ENCODE measurements at regions not wholly inside any gene's neighbourhood (a gene's known extent, or its start where the extent isn't known, plus 50 kb on each side); places are given as distances from the start of the nearest gene placed in this dataset.
"Not testable (repeated sequence)": the region's sequence is repeated elsewhere in the genome, so short reads cannot be mapped to it uniquely, and the experiment has no call there.

DNA sequence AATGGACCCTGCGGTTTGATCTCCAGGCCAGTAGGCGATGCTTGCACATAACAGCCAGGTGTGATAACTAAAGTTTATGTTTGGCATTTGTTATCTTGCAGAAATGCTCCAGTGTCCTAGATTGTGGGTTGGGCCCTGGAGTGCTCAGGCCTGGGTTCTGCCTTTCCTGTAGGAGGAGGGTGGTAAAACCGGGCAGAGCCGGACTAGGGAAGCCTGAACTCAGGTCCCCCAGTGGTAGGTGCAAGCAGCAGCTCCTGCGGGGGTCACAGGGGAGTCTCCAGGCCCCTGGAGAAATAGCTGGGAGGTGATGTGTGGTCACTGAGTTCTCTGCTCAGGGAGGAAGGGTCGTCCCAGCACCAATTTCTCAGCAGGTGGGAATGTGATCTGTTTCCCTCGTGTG lies 538.3 kb upstream of the ANO3 start:
- no peaks in the 10 kb centered on the region for H3K27me3 ChIP-seq (ENCODE audit: insufficient read depth, low read length)
- H3K4me3 ChIP-seq (ENCODE audit: low read length): no peak overlapping the region
- WGBS: 94% methylated on average over 7 of the region's 7 CpGs
- H3K4me1 ChIP-seq (ENCODE audit: insufficient read depth, low read length): no peaks in the 10 kb centered on the region
- no peaks in the 10 kb centered on the region for H3K9me3 ChIP-seq (ENCODE audit: insufficient read depth, low read depth, low read length)
- no peak overlapping the region for H3K9ac ChIP-seq (ENCODE audit: low read depth, low read length)
- H3K27ac ChIP-seq (ENCODE audit: low read depth, low read length): no peak overlapping the region
- no peaks in the 10 kb centered on the region for H3K36me3 ChIP-seq (ENCODE audit: insufficient read depth, low read length)

GRCh38 chr11:25794804-25795203 lies 537.1 kb upstream of the ANO3 start:
- no peaks in the 10 kb centered on the region for H3K27me3 ChIP-seq (ENCODE audit: insufficient read depth, low read length)
- H3K27ac ChIP-seq (ENCODE audit: low read depth, low read length): no peak overlapping the region
- no peaks in the 10 kb centered on the region for H3K36me3 ChIP-seq (ENCODE audit: insufficient read depth, low read length)
- no peaks in the 10 kb centered on the region for H3K9me3 ChIP-seq (ENCODE audit: insufficient read depth, low read depth, low read length)
- no peaks in the 10 kb centered on the region for H3K4me1 ChIP-seq (ENCODE audit: insufficient read depth, low read length)
- H3K4me3 ChIP-seq (ENCODE audit: low read length): no peak overlapping the region
- WGBS: 100% methylated on average over 1 of the region's 1 CpG
- no peak overlapping the region for H3K9ac ChIP-seq (ENCODE audit: low read depth, low read length)

DNA sequence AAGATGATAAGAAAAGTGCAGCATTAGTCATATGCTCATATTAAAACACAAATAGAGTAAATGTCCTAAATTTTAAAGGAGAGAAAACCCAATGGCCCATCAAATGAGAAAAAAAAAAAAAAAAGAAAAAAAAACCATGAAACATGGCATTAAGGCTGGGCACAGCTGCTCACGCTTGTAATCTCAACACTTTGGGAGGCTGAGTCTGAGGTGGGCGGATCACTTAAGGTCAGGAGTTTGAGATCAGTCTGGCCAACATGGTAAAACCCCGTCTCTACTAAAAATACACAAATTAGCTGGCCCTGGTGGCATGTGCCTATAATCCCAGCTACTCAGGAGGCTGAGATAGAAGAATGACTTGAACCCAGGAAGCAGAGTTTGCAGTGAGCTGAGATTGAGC lies 515.5 kb upstream of the ANO3 start:
- Histone ChIP-seq H3K4me1 (ENCODE audit: insufficient read depth, low read length) (no peaks in the 10 kb centered on the region), H3K4me3 (ENCODE audit: low read length) (no peak overlapping the region), H3K36me3 (ENCODE audit: insufficient read depth, low read length) (no peaks in the 10 kb centered on the region), H3K9me3 (ENCODE audit: insufficient read depth, low read depth, low read length) (no peaks in the 10 kb centered on the region; the same call in 1 of the 2 replicates), H3K27me3 (ENCODE audit: insufficient read depth, low read length) (no peaks in the 10 kb centered on the region; the same call in 1 of the 2 replicates), H3K27ac (ENCODE audit: low read depth, low read length) (no peak overlapping the region), H3K9ac (ENCODE audit: low read depth, low read length) (no peak overlapping the region)
- WGBS: 92% methylated on average over 2 of the region's 3 CpGs

DNA sequence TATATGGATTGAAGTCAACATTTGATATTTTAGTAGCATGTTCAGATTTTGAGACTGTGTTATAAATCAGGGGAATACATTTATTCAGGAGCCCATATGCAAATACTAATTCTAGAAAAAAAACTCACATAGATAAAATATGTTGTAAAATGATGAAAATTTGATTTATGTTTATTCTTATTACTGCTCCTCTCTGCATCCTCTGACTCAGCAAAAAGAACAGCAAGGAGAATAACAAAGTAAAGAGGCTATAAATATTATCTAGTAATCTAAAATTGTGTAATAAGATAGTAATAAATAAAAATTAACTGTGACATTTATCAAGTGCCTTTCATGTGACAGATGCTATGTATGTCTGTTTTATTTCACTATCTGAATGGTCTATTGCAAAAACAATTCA lies 507.2 kb upstream of the ANO3 start:
- no peaks in the 10 kb centered on the region for H3K36me3 ChIP-seq (ENCODE audit: insufficient read depth, low read length)
- no peak overlapping the region for H3K4me3 ChIP-seq (ENCODE audit: low read length)
- no peak overlapping the region for H3K27ac ChIP-seq (ENCODE audit: low read depth, low read length)
- H3K9ac ChIP-seq (ENCODE audit: low read depth, low read length): no peak overlapping the region
- no peaks in the 10 kb centered on the region for H3K27me3 ChIP-seq (ENCODE audit: insufficient read depth, low read length)
- no peaks in the 10 kb centered on the region for H3K4me1 ChIP-seq (ENCODE audit: insufficient read depth, low read length)
- H3K9me3 ChIP-seq (ENCODE audit: insufficient read depth, low read depth, low read length): no peaks in the 10 kb centered on the region; the same call in 1 of the 2 replicates

- not testable (repeated sequence) for H3K36me3 ChIP-seq (ENCODE audit: insufficient read depth, low read length); H3K4me1 ChIP-seq (ENCODE audit: insufficient read depth, low read length); H3K9me3 ChIP-seq (ENCODE audit: insufficient read depth, low read depth, low read length); H3K27ac ChIP-seq (ENCODE audit: low read depth, low read length); H3K9ac ChIP-seq (ENCODE audit: low read depth, low read length); H3K4me3 ChIP-seq (ENCODE audit: low read length); H3K27me3 ChIP-seq (ENCODE audit: insufficient read depth, low read length)
- WGBS: 95% methylated on average over 10 of the region's 10 CpGs
Measured at GRCh38 chr11:25831485-25831884, 500.4 kb upstream of the ANO3 start.

DNA sequence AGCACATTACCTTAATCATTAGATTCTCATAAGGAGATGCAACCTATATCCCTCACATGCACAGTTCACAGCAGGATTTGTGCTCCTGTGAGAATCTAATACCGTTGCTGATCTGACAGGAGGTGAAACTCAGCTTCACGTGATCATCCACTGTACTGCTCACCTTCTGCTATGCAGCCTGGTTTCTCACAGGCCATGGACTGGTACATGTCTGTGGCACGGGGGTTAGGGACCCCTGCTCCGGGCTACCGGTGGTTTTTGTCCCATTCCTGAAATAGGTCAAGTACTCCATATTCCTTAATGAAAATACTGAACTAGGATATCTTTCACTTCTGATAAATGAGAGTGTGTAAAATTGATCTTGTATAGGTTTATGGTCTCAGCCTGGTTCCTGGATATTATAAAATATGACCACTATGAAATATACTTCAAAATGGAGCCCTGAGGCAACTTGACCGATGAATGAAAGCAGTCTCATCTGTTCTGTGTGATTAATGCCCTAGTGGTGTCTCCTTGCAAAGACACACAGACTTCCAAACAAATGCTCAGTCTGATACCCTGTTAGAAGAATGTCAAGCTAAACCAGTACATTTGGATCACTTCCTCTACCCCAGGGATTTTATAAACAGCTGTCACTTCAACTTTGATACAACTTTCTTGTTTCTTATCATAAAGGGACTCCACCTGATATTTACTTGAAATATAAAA lies 492.9 kb upstream of the ANO3 start:
- Histone ChIP-seq H3K36me3 (ENCODE audit: insufficient read depth, low read length) (no peaks in the 10 kb centered on the region), H3K9me3 (ENCODE audit: insufficient read depth, low read depth, low read length) (no peaks in the 10 kb centered on the region), H3K9ac (ENCODE audit: low read depth, low read length) (no peak overlapping the region), H3K4me1 (ENCODE audit: insufficient read depth, low read length) (no peaks in the 10 kb centered on the region), H3K27ac (ENCODE audit: low read depth, low read length) (no peak overlapping the region), H3K4me3 (ENCODE audit: low read length) (no peak overlapping the region), H3K27me3 (ENCODE audit: insufficient read depth, low read length) (no peaks in the 10 kb centered on the region)
- WGBS: 93% methylated on average over 6 of the region's 6 CpGs

GRCh38 chr11:25844811-25845210 lies 487.1 kb upstream of the ANO3 start:
- WGBS: 76% methylated on average over 4 of the region's 4 CpGs
- Histone ChIP-seq H3K9me3 (ENCODE audit: insufficient read depth, low read depth, low read length) (no peaks in the 10 kb centered on the region), H3K27ac (ENCODE audit: low read depth, low read length) (no peak overlapping the region), H3K9ac (ENCODE audit: low read depth, low read length) (no peak overlapping the region), H3K27me3 (ENCODE audit: insufficient read depth, low read length) (no peaks in the 10 kb centered on the region), H3K36me3 (ENCODE audit: insufficient read depth, low read length) (no peaks in the 10 kb centered on the region), H3K4me1 (ENCODE audit: insufficient read depth, low read length) (no peaks in the 10 kb centered on the region), H3K4me3 (ENCODE audit: low read length) (no peak overlapping the region)

- H3K36me3 ChIP-seq (ENCODE audit: insufficient read depth, low read length): no peaks in the 10 kb centered on the region
- WGBS: 95% methylated on average over 3 of the region's 4 CpGs
- no peaks in the 10 kb centered on the region for H3K27me3 ChIP-seq (ENCODE audit: insufficient read depth, low read length)
- H3K4me1 ChIP-seq (ENCODE audit: insufficient read depth, low read length): no peaks in the 10 kb centered on the region
- H3K9ac ChIP-seq (ENCODE audit: low read depth, low read length): no peak overlapping the region
- H3K27ac ChIP-seq (ENCODE audit: low read depth, low read length): no peak overlapping the region
- no peak overlapping the region for H3K4me3 ChIP-seq (ENCODE audit: low read length)
- no peaks in the 10 kb centered on the region for H3K9me3 ChIP-seq (ENCODE audit: insufficient read depth, low read depth, low read length)
Measured at GRCh38 chr11:25855916-25856315, 476.0 kb upstream of the ANO3 start.

DNA sequence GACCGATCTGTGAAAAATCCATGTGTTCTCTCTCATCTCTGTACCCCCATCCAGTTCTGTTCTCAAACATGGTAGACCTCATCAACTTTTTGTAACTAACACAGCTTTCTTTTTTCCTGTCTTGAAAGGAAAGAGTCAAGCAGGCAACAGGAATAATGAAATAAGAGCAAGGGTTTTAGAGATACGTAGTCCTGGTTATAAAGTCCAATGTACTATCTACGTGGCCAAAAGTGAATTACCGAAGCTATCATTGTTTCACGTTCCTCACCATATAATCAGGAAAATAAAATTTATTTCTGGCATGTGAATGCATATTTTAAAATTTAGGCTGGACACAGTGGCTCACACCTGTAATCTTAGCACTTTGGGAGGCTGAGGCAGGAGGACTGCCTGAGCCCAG lies 472.2 kb upstream of the ANO3 start:
- H3K27me3 ChIP-seq (ENCODE audit: insufficient read depth, low read length): no peaks in the 10 kb centered on the region
- no peak overlapping the region for H3K4me3 ChIP-seq (ENCODE audit: low read length)
- H3K36me3 ChIP-seq (ENCODE audit: insufficient read depth, low read length): no peaks in the 10 kb centered on the region
- WGBS: 86% methylated on average over 5 of the region's 5 CpGs
- no peaks in the 10 kb centered on the region for H3K9me3 ChIP-seq (ENCODE audit: insufficient read depth, low read depth, low read length)
- no peak overlapping the region for H3K9ac ChIP-seq (ENCODE audit: low read depth, low read length)
- H3K27ac ChIP-seq (ENCODE audit: low read depth, low read length): no peak overlapping the region
- no peaks in the 10 kb centered on the region for H3K4me1 ChIP-seq (ENCODE audit: insufficient read depth, low read length)

- H3K36me3 ChIP-seq (ENCODE audit: insufficient read depth, low read length): no peaks in the 10 kb centered on the region
- 84% methylated on average over 2 of the region's 2 CpGs for WGBS
Measured at GRCh38 chr11:25860677-25861450, 471.1 kb upstream of the ANO3 start.

DNA sequence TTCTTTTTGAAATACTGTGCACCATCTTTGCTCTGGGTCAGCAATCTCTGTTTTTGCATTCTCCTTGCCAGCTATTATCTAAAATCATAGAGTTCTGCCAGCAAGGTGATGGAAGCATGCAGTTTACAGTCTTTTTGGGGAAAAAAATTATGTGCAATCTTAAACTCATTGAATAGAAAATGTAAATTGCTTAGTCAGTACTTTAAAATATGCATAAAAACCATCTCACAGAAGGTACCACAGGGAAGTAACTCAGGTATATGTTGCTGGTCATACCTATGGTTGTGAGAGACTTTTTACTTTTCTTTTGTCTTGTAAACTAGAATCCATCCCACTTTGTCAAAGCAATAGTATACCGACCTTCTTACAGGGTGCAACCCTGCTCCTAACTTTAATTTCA lies 469.8 kb upstream of the ANO3 start:
- Histone ChIP-seq H3K9me3 (ENCODE audit: insufficient read depth, low read depth, low read length) (no peaks in the 10 kb centered on the region), H3K4me1 (ENCODE audit: insufficient read depth, low read length) (no peaks in the 10 kb centered on the region), H3K36me3 (ENCODE audit: insufficient read depth, low read length) (no peaks in the 10 kb centered on the region), H3K4me3 (ENCODE audit: low read length) (no peak overlapping the region), H3K27ac (ENCODE audit: low read depth, low read length) (no peak overlapping the region), H3K9ac (ENCODE audit: low read depth, low read length) (no peak overlapping the region), H3K27me3 (ENCODE audit: insufficient read depth, low read length) (no peaks in the 10 kb centered on the region)
- WGBS: 83% methylated on average over 1 of the region's 1 CpG

More at GRCh38 chr11:25860677-25861450, 471.1 kb upstream of the ANO3 start:
- no peaks in the 10 kb centered on the region for H3K9me3 ChIP-seq (ENCODE audit: insufficient read depth, low read depth, low read length)
- H3K9ac ChIP-seq (ENCODE audit: low read depth, low read length): no peak overlapping the region
- no peak overlapping the region for H3K27ac ChIP-seq (ENCODE audit: low read depth, low read length)
- no peaks in the 10 kb centered on the region for H3K27me3 ChIP-seq (ENCODE audit: insufficient read depth, low read length)
- no peak overlapping the region for H3K4me3 ChIP-seq (ENCODE audit: low read length)
- H3K4me1 ChIP-seq (ENCODE audit: insufficient read depth, low read length): no peaks in the 10 kb centered on the region

Data from HUES64 (cell line).